ENCODE measurements at regions not wholly inside any gene's neighbourhood (a gene's known extent, or its start where the extent isn't known, plus 50 kb on each side); places are given as distances from the start of the nearest gene placed in this dataset.

DNA sequence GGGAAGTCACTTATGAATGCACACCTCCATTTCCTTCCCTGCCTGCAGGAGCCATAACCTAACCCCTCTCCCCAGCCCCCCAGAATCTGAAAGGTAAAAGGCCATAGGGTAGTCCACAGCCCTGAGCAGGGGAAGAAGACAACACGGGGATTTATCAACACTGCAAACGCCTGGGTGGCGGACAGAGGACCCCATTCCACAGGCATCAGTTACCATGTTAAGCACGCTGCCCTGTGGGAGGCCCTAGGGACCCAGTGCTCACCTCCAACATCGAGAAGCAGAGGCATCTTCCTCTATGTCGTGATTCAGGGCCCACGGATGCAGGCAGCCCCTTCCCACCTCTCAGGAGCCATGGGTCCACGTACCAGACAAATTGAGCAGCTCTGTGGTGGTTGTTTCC, 523.8 kb downstream of the MATN1 start:
- ATAC-seq (no peak), DNase-seq (no peak)
- no peak for TF ChIP-seq POLR2A (IDR thresholded peaks at IDR 0.05)
- TF ChIP-seq, protein P1, sequence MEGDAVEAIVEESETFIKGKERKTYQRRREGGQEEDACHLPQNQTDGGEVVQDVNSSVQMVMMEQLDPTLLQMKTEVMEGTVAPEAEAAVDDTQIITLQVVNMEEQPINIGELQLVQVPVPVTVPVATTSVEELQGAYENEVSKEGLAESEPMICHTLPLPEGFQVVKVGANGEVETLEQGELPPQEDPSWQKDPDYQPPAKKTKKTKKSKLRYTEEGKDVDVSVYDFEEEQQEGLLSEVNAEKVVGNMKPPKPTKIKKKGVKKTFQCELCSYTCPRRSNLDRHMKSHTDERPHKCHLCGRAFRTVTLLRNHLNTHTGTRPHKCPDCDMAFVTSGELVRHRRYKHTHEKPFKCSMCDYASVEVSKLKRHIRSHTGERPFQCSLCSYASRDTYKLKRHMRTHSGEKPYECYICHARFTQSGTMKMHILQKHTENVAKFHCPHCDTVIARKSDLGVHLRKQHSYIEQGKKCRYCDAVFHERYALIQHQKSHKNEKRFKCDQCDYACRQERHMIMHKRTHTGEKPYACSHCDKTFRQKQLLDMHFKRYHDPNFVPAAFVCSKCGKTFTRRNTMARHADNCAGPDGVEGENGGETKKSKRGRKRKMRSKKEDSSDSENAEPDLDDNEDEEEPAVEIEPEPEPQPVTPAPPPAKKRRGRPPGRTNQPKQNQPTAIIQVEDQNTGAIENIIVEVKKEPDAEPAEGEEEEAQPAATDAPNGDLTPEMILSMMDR (IDR thresholded peaks at IDR 0.05 in 4 of 5, conservative IDR thresholded peaks at IDR 0.05 in 1 of 5): no peak
- in situ Hi-C loops (cut with MboI; ENCODE audit: low sequenced_read_pairs in 4 of 4): no loop called here
- H3K27ac ChIP-seq: no peak overlapping the region
- no peak overlapping the region for H3K4me3 ChIP-seq
- intact Hi-C loops (cut with DNase I; ENCODE audit: low total_unique reads): no loop called here
- H3K27me3 ChIP-seq: no peaks in the 10 kb centered on the region
- H3K9me3 ChIP-seq: no peaks in the 10 kb centered on the region
- no peaks in the 10 kb centered on the region for H3K36me3 ChIP-seq
- H3K4me1 ChIP-seq: no peaks in the 10 kb centered on the region

DNA sequence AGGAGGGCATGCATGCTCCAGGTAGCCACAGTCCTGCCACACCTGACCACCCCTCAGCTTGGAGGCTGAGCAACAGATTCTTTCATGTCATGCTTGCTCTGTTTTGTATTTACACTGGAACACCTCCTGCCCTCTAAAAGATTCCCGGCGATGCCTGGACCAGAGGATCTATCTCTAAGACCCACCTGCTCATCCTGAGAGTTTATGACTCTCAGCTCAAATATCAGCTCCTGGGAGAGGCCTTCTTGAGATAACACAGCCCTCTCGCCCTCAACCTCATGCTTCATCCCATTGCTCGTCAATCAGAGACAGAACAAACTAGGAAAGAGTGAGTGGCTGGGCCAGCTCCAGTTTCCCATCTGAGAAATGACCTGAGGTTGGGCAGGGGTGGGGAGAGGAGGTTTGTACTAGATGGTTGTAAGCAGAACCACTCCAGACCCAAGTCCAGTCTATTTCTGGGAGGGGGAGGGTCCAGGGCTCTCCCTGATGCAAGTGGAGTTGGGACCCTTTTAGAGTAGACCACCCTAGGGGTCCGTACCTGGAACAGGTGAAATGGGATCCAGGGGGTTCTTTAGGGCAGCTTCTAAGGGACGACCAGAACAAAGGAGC, 524.5 kb downstream of the MATN1 start:
- Histone ChIP-seq H3K9me3 (no peaks in the 10 kb centered on the region), H3K4me1 (no peaks in the 10 kb centered on the region), H3K27ac (no peak overlapping the region), H3K27me3 (no peaks in the 10 kb centered on the region), H3K36me3 (no peaks in the 10 kb centered on the region), H3K4me3 (no peak overlapping the region)
- TF ChIP-seq POLR2A (IDR thresholded peaks at IDR 0.05): no peak
- TF ChIP-seq, protein P1 (IDR thresholded peaks at IDR 0.05 in 4 of 5, conservative IDR thresholded peaks at IDR 0.05 in 1 of 5): no peak
- DNase-seq (no peak), ATAC-seq (no peak)
- in situ Hi-C loops (cut with MboI; ENCODE audit: low sequenced_read_pairs in 4 of 4): no loop called here
- intact Hi-C loops (cut with DNase I; ENCODE audit: low total_unique reads): no loop called here

DNA sequence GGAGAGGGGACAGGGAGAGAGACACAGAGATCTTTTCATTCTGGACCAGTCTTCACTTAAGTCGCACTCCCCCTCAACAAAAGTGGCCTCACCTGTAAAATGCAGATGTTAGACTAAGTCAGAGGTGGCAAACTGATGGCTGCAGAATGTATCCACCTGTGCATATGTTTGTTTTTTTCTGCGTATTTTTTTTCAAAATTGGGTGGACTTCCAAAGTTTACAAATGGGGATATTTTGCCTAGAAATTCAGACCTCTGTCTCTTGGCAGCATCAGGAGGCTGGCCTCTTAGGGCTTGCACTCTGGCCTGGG, 525.0 kb downstream of the MATN1 start:
- in situ Hi-C loops (cut with MboI; ENCODE audit: low sequenced_read_pairs in 4 of 4) (no loop called here), intact Hi-C loops (cut with DNase I; ENCODE audit: low total_unique reads) (no loop called here)
- DNase-seq (no peak), ATAC-seq (no peak)
- Histone ChIP-seq H3K4me3 (no peak overlapping the region), H3K27me3 (no peaks in the 10 kb centered on the region), H3K27ac (no peak overlapping the region), H3K9me3 (no peaks in the 10 kb centered on the region), H3K36me3 (no peaks in the 10 kb centered on the region), H3K4me1 (no peaks in the 10 kb centered on the region)
- TF ChIP-seq, protein P1 (IDR thresholded peaks at IDR 0.05 in 4 of 5, conservative IDR thresholded peaks at IDR 0.05 in 1 of 5): no peak
- no peak for TF ChIP-seq POLR2A (IDR thresholded peaks at IDR 0.05)

DNA sequence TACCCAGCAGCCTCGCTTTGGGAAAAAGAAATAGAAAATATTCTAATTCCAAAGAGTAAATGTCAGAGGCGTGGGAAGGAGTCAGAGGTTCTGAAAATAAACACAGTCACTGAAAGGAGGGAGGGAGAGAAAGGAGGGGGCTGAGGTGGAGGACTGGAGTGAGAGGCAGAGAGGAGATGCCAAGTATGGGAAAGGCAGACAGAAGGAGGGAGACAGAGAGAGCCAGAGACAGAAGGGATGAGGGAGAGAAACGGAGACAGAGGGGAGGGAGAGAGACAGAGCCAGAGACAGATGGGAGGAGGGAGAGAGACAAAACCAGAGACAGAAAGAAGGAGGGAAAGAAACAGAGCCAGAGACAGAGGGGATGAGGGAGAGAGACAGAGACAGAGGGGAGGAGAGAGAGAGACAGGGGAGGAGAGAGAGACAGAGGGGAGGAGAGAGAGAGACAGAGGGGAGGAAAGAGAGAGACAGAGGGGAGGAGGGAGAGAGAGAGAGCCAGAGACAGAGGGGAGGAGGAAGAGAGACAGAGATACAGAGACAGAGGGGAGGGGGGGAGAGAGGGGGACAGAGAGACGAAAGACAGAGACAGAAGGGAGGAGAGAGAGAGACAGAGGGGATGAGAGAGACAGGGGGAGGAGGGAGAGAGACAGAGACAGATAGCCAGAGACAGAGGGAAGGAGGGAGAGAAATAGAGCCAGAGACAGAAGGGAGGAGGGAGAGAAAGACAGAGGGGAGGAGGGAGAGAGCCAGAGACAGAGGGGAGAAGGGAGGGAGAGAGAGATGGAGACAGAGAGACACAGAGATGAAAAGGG, 525.5 kb downstream of the MATN1 start:
- Histone ChIP-seq H3K9me3 (no peaks in the 10 kb centered on the region), H3K4me3 (no peak overlapping the region), H3K27ac (no peak overlapping the region), H3K4me1 (no peaks in the 10 kb centered on the region), H3K36me3 (no peaks in the 10 kb centered on the region), H3K27me3 (no peaks in the 10 kb centered on the region)
- DNase-seq: no peak
- no peak for ATAC-seq
- intact Hi-C loops (cut with DNase I; ENCODE audit: low total_unique reads) (no loop called here), in situ Hi-C loops (cut with MboI; ENCODE audit: low sequenced_read_pairs in 4 of 4) (no loop called here)
- no peak for TF ChIP-seq POLR2A (IDR thresholded peaks at IDR 0.05)
- TF ChIP-seq, protein P1 (IDR thresholded peaks at IDR 0.05 in 4 of 5, conservative IDR thresholded peaks at IDR 0.05 in 1 of 5): no peak

Measured in gastrocnemius medialis (tissue), 4 donors.